Subcutaneous abdominal adipose tissue (tissue), 5 donors: ENCODE measurements at regions not wholly inside any gene's neighbourhood (a gene's known extent, or its start where the extent isn't known, plus 50 kb on each side); places are given as distances from the start of the nearest gene placed in this dataset.

Experiments
- H3K27ac ChIP-seq: one replicate; pipeline ENCODE4 v1.7.0; 2013; ENCODE audit warnings: low read depth, mild to moderate bottlenecking, inconsistent platforms, low read length, moderate library complexity
- H3K27me3 ChIP-seq, 5 donors: one replicate each; pipeline ENCODE4 v1.7.0; 2013; ENCODE audit warnings: low read length in 5 of 5, inconsistent platforms in 1 of 5; ENCODE audit not compliant: control insufficient read depth in 5 of 5, insufficient read depth in 4 of 5
- H3K36me3 ChIP-seq, 5 donors: one replicate each; pipeline ENCODE4 v1.7.0; 2013; ENCODE audit warnings: low read length in 5 of 5; ENCODE audit not compliant: control insufficient read depth in 5 of 5, insufficient read depth in 5 of 5
- H3K4me1 ChIP-seq, 5 donors: one replicate each; pipeline ENCODE4 v1.7.0; 2013; ENCODE audit warnings: low read length in 5 of 5, mild to moderate bottlenecking in 3 of 5, moderate library complexity in 1 of 5; ENCODE audit not compliant: control insufficient read depth in 5 of 5, insufficient read depth in 5 of 5
- H3K4me3 ChIP-seq, 5 donors: one replicate each; pipeline ENCODE4 v1.7.0; 2013; ENCODE audit warnings: low read length in 5 of 5, low read depth in 1 of 5
- H3K9ac ChIP-seq, 5 donors: one replicate each; pipeline ENCODE4 v1.7.0; 2013; ENCODE audit warnings: low read length in 5 of 5, mild to moderate bottlenecking in 4 of 5, moderate library complexity in 3 of 5
- H3K9me3 ChIP-seq, 5 donors: one replicate each; pipeline ENCODE4 v1.7.0; 2013; ENCODE audit warnings: low read length in 5 of 5; ENCODE audit not compliant: control insufficient read depth in 5 of 5
- donor health status: healthy.
- donor health status: healthy.
- donor health status: healthy.
- donor health status: healthy.
- donor health status: healthy.

- H3K9me3 ChIP-seq: no peaks in the 10 kb centered on the region
- H3K4me3 ChIP-seq: no peak overlapping the region
- H3K4me1 ChIP-seq: peaks cover 0 to 2% (median 0%) of the 10 kb centered on the region in 5 donors
- H3K9ac ChIP-seq: no peak overlapping the region
- no peak overlapping the region for H3K27ac ChIP-seq
- H3K36me3 ChIP-seq: no peaks in the 10 kb centered on the region
- H3K27me3 ChIP-seq: peaks cover 0 to 13% (median 11%) of the 10 kb centered on the region in 5 donors
Observed at GRCh38 chr1:30512914-30513265, 210.5 kb downstream of the MATN1 start.

GRCh38 chr1:30511991-30512913 lies 211.1 kb downstream of the MATN1 start:
- Histone ChIP-seq H3K36me3 (no peaks in the 10 kb centered on the region), H3K4me3 (no peak overlapping the region), H3K9ac (no peak overlapping the region), H3K9me3 (no peaks in the 10 kb centered on the region), H3K27ac (no peak overlapping the region), H3K27me3 (peaks cover 0 to 13% (median 11%) of the 10 kb centered on the region in 5 donors), H3K4me1 (peaks cover 0 to 2% (median 0%) of the 10 kb centered on the region in 5 donors)

- Histone ChIP-seq H3K4me1 (peaks cover 0 to 2% (median 0%) of the 10 kb centered on the region in 5 donors), H3K27me3 (peaks cover 0 to 13% (median 11%) of the 10 kb centered on the region in 5 donors), H3K9ac (no peak overlapping the region), H3K36me3 (no peaks in the 10 kb centered on the region), H3K4me3 (no peak overlapping the region), H3K27ac (no peak overlapping the region), H3K9me3 (no peaks in the 10 kb centered on the region)
Observed at GRCh38 chr1:30511563-30511962, 211.8 kb downstream of the MATN1 start.

- no peaks in the 10 kb centered on the region for H3K36me3 ChIP-seq
- H3K27me3 ChIP-seq: peaks cover 0 to 13% (median 11%) of the 10 kb centered on the region in 5 donors
- no peak overlapping the region for H3K4me3 ChIP-seq
- peaks cover 0 to 2% (median 0%) of the 10 kb centered on the region in 5 donors for H3K4me1 ChIP-seq
- no peaks in the 10 kb centered on the region for H3K9me3 ChIP-seq
- H3K9ac ChIP-seq: no peak overlapping the region
- no peak overlapping the region for H3K27ac ChIP-seq
Observed at GRCh38 chr1:30511106-30511505, 212.3 kb downstream of the MATN1 start.

- H3K27me3 ChIP-seq: peaks cover 0 to 13% (median 11%) of the 10 kb centered on the region in 5 donors
- H3K9me3 ChIP-seq: no peaks in the 10 kb centered on the region
- no peak overlapping the region for H3K27ac ChIP-seq
- no peak overlapping the region for H3K9ac ChIP-seq
- no peaks in the 10 kb centered on the region for H3K36me3 ChIP-seq
- H3K4me1 ChIP-seq: peaks cover 0 to 2% (median 0%) of the 10 kb centered on the region in 5 donors
- no peak overlapping the region for H3K4me3 ChIP-seq
Observed at GRCh38 chr1:30509670-30510069, 213.7 kb downstream of the MATN1 start.

GRCh38 chr1:30508611-30509010 lies 214.8 kb downstream of the MATN1 start:
- H3K27me3 ChIP-seq: peaks cover 0 to 13% (median 11%) of the 10 kb centered on the region in 5 donors
- peaks cover 0 to 2% (median 0%) of the 10 kb centered on the region in 5 donors for H3K4me1 ChIP-seq
- no peak overlapping the region for H3K27ac ChIP-seq
- H3K9ac ChIP-seq: no peak overlapping the region
- H3K4me3 ChIP-seq: no peak overlapping the region
- no peaks in the 10 kb centered on the region for H3K9me3 ChIP-seq
- no peaks in the 10 kb centered on the region for H3K36me3 ChIP-seq

- H3K27me3 ChIP-seq: peaks cover 0 to 12% (median 10%) of the 10 kb centered on the region in 5 donors
- H3K36me3 ChIP-seq: no peaks in the 10 kb centered on the region
- H3K4me1 ChIP-seq: peaks cover 0 to 2% (median 0%) of the 10 kb centered on the region in 5 donors
- H3K9ac ChIP-seq: no peak overlapping the region
- H3K9me3 ChIP-seq: no peaks in the 10 kb centered on the region
- H3K27ac ChIP-seq: no peak overlapping the region
- H3K4me3 ChIP-seq: no peak overlapping the region
Observed at GRCh38 chr1:30508175-30508448, 215.3 kb downstream of the MATN1 start.

GRCh38 chr1:30507401-30508174 lies 215.8 kb downstream of the MATN1 start:
- H3K36me3 ChIP-seq: no peaks in the 10 kb centered on the region
- H3K4me1 ChIP-seq: peaks cover 0 to 2% (median 0%) of the 10 kb centered on the region in 5 donors
- no peak overlapping the region for H3K9ac ChIP-seq
- H3K27me3 ChIP-seq: peaks cover 0 to 12% (median 9%) of the 10 kb centered on the region in 5 donors
- peaks cover 0 to 2% (median 0%) of the 10 kb centered on the region in 5 donors for H3K9me3 ChIP-seq
- no peak overlapping the region for H3K4me3 ChIP-seq
- no peak overlapping the region for H3K27ac ChIP-seq

- peaks cover 0 to 12% (median 9%) of the 10 kb centered on the region in 5 donors for H3K27me3 ChIP-seq
- H3K27ac ChIP-seq: no peak overlapping the region
- H3K4me1 ChIP-seq: no peaks in the 10 kb centered on the region
- no peaks in the 10 kb centered on the region for H3K36me3 ChIP-seq
- no peak overlapping the region for H3K4me3 ChIP-seq
- peaks cover 0 to 2% (median 2%) of the 10 kb centered on the region in 5 donors for H3K9me3 ChIP-seq
- H3K9ac ChIP-seq: no peak overlapping the region
Observed at GRCh38 chr1:30507016-30507312, 216.4 kb downstream of the MATN1 start.
